ENCODE measurements at regions not wholly inside any gene's neighbourhood (a gene's known extent, or its start where the extent isn't known, plus 50 kb on each side); places are given as distances from the start of the nearest gene placed in this dataset.

- no peak for DNase-seq
- TF ChIP-seq RXRA (IDR thresholded peaks at IDR 0.05; ENCODE audit: borderline replicate concordance, low read depth) (no peak), SIN3A (IDR thresholded peaks at IDR 0.05; ENCODE audit: borderline replicate concordance, low read depth, low read length) (no peak), EZH2phosphoT487 (IDR thresholded peaks at IDR 0.05; ENCODE audit: borderline replicate concordance, low read depth) (no peak), JUND (IDR thresholded peaks at IDR 0.05) (no peak), NFIC (IDR thresholded peaks at IDR 0.05; ENCODE audit: borderline replicate concordance) (no peak), RCOR1 (IDR thresholded peaks at IDR 0.05; ENCODE audit: low read length) (no peak), IRF3 (IDR thresholded peaks at IDR 0.05; ENCODE audit: low read depth, low read length) (no peak), USF2 (IDR thresholded peaks at IDR 0.05; ENCODE audit: borderline replicate concordance, low read depth, low read length) (no peak), SMC3 (IDR thresholded peaks at IDR 0.05; ENCODE audit: low read depth, low read length) (no peak), TCF12 (IDR thresholded peaks at IDR 0.05) (no peak), RAD21 (IDR thresholded peaks at IDR 0.05; ENCODE audit: low read length) (no peak), USF1 (IDR thresholded peaks at IDR 0.05; ENCODE audit: borderline replicate concordance, low read depth) (no peak), GATA2 (CRISPR knock-in tag; IDR thresholded peaks at IDR 0.05) (no peak), MAX (IDR thresholded peaks at IDR 0.05; ENCODE audit: low read depth) (no peak), EP300 (IDR thresholded peaks at IDR 0.05; ENCODE audit: borderline replicate concordance in 1 of 2, low read depth in 1 of 2, low read length in 1 of 2) (no peak), CTCF (IDR thresholded peaks at IDR 0.05) (no peak), ELF1 (IDR thresholded peaks at IDR 0.05) (no peak)
- no peaks in the 10 kb centered on the region for H3F3A ChIP-seq (replicated peaks; ENCODE audit: insufficient read depth)
- CTCF ChIA-PET = no interaction called here
- no peak overlapping the region for H3K27ac ChIP-seq (ENCODE audit: low read depth in 2 of 2, low read length in 1 of 2)
- no peak overlapping the region for H2AFZ ChIP-seq (ENCODE audit: low read depth)
- H3K4me3 ChIP-seq (ENCODE audit: low read depth in 2 of 2, low read length in 1 of 2) = no peak overlapping the region
- POLR2A ChIA-PET = no interaction called here
- H3K27me3 ChIP-seq (ENCODE audit: insufficient read depth) = peaks cover 12% of the 10 kb centered on the region; the same call in 1 of the 2 replicates
- no peaks in the 10 kb centered on the region for H3K9me3 ChIP-seq
- no peaks in the 10 kb centered on the region for H4K20me1 ChIP-seq (ENCODE audit: insufficient read depth)
- no peaks in the 10 kb centered on the region for H3K9me2 ChIP-seq
- H3K4me1 ChIP-seq (ENCODE audit: control insufficient read depth in 1 of 2, insufficient read depth in 2 of 2, low read depth in 1 of 2, low read length in 1 of 2) = no peaks in the 10 kb centered on the region
- no peaks in the 10 kb centered on the region for H3K79me2 ChIP-seq (ENCODE audit: insufficient read depth)
- no peaks in the 10 kb centered on the region for H3K36me3 ChIP-seq (replicated peaks in 1 of 2; ENCODE audit: control insufficient read depth in 1 of 2, insufficient read depth in 2 of 2, low read length in 1 of 2)
- H3K4me2 ChIP-seq = no peak overlapping the region
- 0% methylated on average over 9 of the region's 12 CpGs for WGBS (ENCODE audit: low lambda C conversion rate)
- no peak overlapping the region for H3K9ac ChIP-seq
These were observed 246.8 kb upstream of the EXOC2 start for GRCh38 chr6:939526-940252.

All from SK-N-SH (cell line).